Suprapubic skin (tissue), 4 donors: ENCODE measurements at regions not wholly inside any gene's neighbourhood (a gene's known extent, or its start where the extent isn't known, plus 50 kb on each side); places are given as distances from the start of the nearest gene placed in this dataset.

Source experiments
- DNase-seq, 2 donors: peaks; one replicate each; pipeline ENCODE4 v3.0.0-alpha.2; 2019; ENCODE audit warnings: low spot score in 2 of 2
- H3K27ac ChIP-seq: fragments of 200-600 bp; sonication (generic); one replicate; pipeline ENCODE4 v1.5.1; 2019
- H3K27me3 ChIP-seq: fragments of 200-600 bp; sonication (generic); one replicate; pipeline ENCODE4 v1.5.1; 2019
- H3K36me3 ChIP-seq: fragments of 200-600 bp; sonication (generic); one replicate; pipeline ENCODE4 v1.5.1; 2019
- H3K4me1 ChIP-seq: fragments of 200-600 bp; sonication (generic); one replicate; pipeline ENCODE4 v1.5.1; 2019
- H3K4me3 ChIP-seq: fragments of 200-600 bp; sonication (generic); one replicate; pipeline ENCODE4 v1.5.1; 2019; ENCODE audit warnings: mild to moderate bottlenecking
- H3K9me3 ChIP-seq: fragments of 200-600 bp; sonication (generic); one replicate; pipeline ENCODE4 v1.5.1; 2019
- CTCF ChIP-seq, 2 donors: fragments of 200-600 bp in 1 of 2; fragments of 450-650 bp in 1 of 2; sonication (generic) in 1 of 2; IDR thresholded peaks; one replicate each; pipeline ENCODE4 v1.5.1; 2016 to 2019; ENCODE audit warnings: antibody characterized with exemption in 2 of 2, mild to moderate bottlenecking in 1 of 2, moderate library complexity in 1 of 2
- EP300 ChIP-seq: sonication (generic); formaldehyde crosslinking; IDR thresholded peaks from one replicate; pipeline ENCODE4 v1.6.1; 2017; ENCODE audit warnings: antibody characterized with exemption
- POLR2A ChIP-seq, 2 donors: fragments of 450-650 bp; IDR thresholded peaks; one replicate each; pipeline ENCODE4 v1.6.1; 2017; ENCODE audit warnings: antibody characterized with exemption in 2 of 2, mild to moderate bottlenecking in 2 of 2, moderate library complexity in 2 of 2
- POLR2AphosphoS5 ChIP-seq, 3 donors: sonication (generic); formaldehyde crosslinking; IDR thresholded peaks; one replicate each; pipeline ENCODE4 v1.6.1; 2017; ENCODE audit warnings: antibody characterized with exemption in 3 of 3
- WGBS: methylation state at CpG from one replicate; pipeline ENCODE4 v1.1.5; 2018; 5-methylcytosine and 5-hydroxymethylcytosine counted together

DNA sequence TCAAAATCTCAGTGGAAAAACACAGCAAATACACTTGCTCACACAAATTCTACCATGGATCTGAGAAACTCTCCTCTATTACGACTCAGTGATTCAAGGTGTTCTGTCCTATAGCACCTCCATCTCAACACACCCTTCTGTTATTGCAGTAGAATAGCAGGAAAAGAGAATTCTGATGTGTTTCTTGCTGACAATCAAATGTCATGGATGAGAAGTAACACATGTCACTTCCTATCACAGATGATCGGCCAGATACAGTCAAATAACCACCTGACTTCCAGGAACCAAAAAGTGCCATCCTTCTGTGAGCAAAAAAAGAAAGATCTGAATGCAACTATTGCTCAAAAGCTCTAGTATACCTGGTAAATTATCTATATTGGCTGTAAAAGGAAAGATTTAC lies 734.2 kb upstream of the GBE1 start:
- TF ChIP-seq POLR2AphosphoS5 (IDR thresholded peaks at IDR 0.05) = no peak
- no peak for TF ChIP-seq CTCF (IDR thresholded peaks at IDR 0.05)
- no peak for TF ChIP-seq POLR2A (IDR thresholded peaks at IDR 0.05)
- no peak for TF ChIP-seq EP300
- Histone ChIP-seq H3K4me1 (no peaks in the 10 kb centered on the region), H3K27ac (no peak overlapping the region), H3K9me3 (no peaks in the 10 kb centered on the region), H3K27me3 (no peaks in the 10 kb centered on the region), H3K36me3 (no peaks in the 10 kb centered on the region), H3K4me3 (no peak overlapping the region)
- 87% methylated on average over 2 of the region's 2 CpGs for WGBS
- DNase-seq = no peak

DNA sequence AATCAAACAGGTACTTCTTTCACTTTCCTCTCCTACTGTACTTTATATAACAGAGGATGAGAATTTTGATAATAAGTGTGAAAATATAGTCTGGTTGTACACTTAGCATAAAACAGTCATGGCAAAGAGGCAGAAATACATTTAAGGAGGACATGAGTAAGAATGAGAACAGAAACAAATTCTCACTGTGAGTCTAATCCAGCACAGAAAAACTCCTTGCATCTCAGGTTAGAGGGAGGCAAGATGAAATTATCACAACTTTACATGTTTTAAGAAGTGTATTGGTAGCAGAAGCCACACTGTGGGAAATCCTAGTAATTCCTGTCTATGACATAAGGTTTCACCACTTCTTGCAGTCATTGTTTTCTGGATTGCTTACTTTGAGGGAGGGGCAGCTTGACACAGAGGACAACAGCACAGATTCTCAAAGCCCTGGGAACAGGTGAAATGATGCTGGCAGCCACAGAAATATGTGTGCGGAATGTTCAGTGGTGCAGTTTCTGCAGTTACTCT lies 733.6 kb upstream of the GBE1 start:
- H3K9me3 ChIP-seq = no peaks in the 10 kb centered on the region
- no peaks in the 10 kb centered on the region for H3K4me1 ChIP-seq
- H3K4me3 ChIP-seq = no peak overlapping the region
- no peak for DNase-seq
- no peaks in the 10 kb centered on the region for H3K27me3 ChIP-seq
- H3K36me3 ChIP-seq = no peaks in the 10 kb centered on the region
- WGBS = 100% methylated on average over 1 of the region's 1 CpG
- no peak for TF ChIP-seq POLR2AphosphoS5 (IDR thresholded peaks at IDR 0.05)
- no peak for TF ChIP-seq EP300
- no peak for TF ChIP-seq POLR2A (IDR thresholded peaks at IDR 0.05)
- TF ChIP-seq CTCF (IDR thresholded peaks at IDR 0.05) = no peak
- H3K27ac ChIP-seq = no peak overlapping the region

DNA sequence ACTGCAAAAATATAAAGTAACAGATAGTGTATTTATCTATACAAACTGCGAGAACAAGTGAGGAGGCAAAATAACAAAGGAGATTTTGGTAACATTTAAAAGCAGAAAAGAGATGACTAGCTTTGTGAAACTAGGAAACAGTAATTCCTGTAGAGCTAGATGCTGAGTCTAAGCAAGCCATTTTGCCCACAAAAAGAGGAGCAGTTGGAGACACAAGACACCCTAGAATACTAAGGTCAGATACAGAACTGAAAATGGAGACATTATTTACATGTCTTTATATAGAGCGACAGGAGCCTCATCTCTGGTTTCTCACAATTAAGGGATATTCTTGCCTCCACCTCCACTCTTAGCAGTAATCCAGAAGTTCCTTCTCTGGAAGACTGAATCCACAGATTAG lies 732.4 kb upstream of the GBE1 start:
- WGBS = 89% methylated on average over 2 of the region's 2 CpGs
- no peak overlapping the region for H3K4me3 ChIP-seq
- no peak for DNase-seq
- no peak for TF ChIP-seq CTCF (IDR thresholded peaks at IDR 0.05)
- no peak for TF ChIP-seq POLR2AphosphoS5 (IDR thresholded peaks at IDR 0.05)
- TF ChIP-seq POLR2A (IDR thresholded peaks at IDR 0.05) = no peak
- TF ChIP-seq EP300 = no peak
- no peaks in the 10 kb centered on the region for H3K27me3 ChIP-seq
- no peaks in the 10 kb centered on the region for H3K4me1 ChIP-seq
- H3K36me3 ChIP-seq = no peaks in the 10 kb centered on the region
- no peak overlapping the region for H3K27ac ChIP-seq
- no peaks in the 10 kb centered on the region for H3K9me3 ChIP-seq

DNA sequence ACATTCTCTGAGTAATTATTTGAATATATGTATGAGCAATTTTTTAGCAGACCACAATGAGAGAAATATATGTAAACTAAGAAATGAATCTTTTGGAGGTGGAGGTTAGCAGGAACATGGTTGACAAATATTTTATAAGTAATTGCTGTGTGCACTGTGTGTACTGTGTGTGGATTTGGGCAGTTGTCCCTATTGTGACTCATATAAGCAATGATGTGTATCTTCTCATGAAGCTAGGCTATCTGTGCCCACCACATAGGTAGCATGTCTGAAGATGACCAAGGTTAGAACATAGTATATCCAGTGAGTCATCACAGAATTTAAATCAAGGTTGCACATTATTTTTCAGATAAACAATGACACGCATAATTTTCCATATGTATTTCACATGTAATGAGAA lies 713.9 kb upstream of the GBE1 start:
- 89% methylated on average over 1 of the region's 1 CpG for WGBS
- no peak for DNase-seq
- Histone ChIP-seq H3K4me3 (no peak overlapping the region), H3K27ac (no peak overlapping the region), H3K4me1 (no peaks in the 10 kb centered on the region), H3K36me3 (no peaks in the 10 kb centered on the region), H3K27me3 (no peaks in the 10 kb centered on the region), H3K9me3 (no peaks in the 10 kb centered on the region)
- no peak for TF ChIP-seq EP300
- TF ChIP-seq CTCF (IDR thresholded peaks at IDR 0.05) = no peak
- TF ChIP-seq POLR2A (IDR thresholded peaks at IDR 0.05) = no peak
- no peak for TF ChIP-seq POLR2AphosphoS5 (IDR thresholded peaks at IDR 0.05)

GRCh38 chr3:82474711-82475110 lies 713.3 kb upstream of the GBE1 start:
- Histone ChIP-seq H3K4me3 (no peak overlapping the region), H3K27ac (no peak overlapping the region)
- no peak for TF ChIP-seq POLR2AphosphoS5 (IDR thresholded peaks at IDR 0.05)

DNA sequence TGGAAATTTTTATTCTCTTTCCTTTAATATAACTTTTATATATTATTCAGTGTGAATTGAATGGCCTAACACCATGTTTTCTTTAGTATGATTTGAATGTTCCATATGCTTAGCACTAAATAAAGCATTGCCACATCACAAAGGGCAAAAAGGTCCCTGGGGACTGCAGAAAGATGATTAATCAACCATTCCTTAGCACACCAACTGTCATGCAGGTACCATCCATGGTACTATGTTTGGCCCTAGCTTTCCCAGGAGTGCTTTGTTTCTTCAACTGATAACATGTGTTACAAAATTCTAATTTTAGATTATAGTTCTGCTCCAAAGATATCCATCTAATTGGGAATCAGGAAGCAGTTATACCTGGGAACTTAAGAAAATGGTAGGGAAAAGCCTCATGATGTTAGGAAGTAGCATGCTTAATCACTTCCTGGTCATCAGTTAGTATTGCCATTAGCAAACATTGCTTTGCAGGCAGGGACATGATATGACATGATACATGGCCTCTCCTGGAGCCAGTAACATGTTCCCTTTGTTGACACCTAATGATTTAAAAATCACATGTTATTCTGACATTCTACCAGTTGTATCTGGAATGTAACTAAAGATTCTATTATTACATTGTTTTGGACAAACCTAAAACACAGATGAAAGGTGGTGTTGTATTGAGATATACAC lies 712.6 kb upstream of the GBE1 start:
- no peak overlapping the region for H3K4me3 ChIP-seq
- TF ChIP-seq POLR2AphosphoS5 (IDR thresholded peaks at IDR 0.05) (no peak), POLR2A (IDR thresholded peaks at IDR 0.05) (no peak), EP300 (no peak), CTCF (IDR thresholded peaks at IDR 0.05) (no peak)

More at GRCh38 chr3:82474711-82475110, 713.3 kb upstream of the GBE1 start:
- DNase-seq = no peak
- no peaks in the 10 kb centered on the region for H3K27me3 ChIP-seq
- no peaks in the 10 kb centered on the region for H3K36me3 ChIP-seq
- no peaks in the 10 kb centered on the region for H3K4me1 ChIP-seq
- no peaks in the 10 kb centered on the region for H3K9me3 ChIP-seq

More for the DNA sequence above, 712.6 kb upstream of the GBE1 start:
- H3K4me1 ChIP-seq = no peaks in the 10 kb centered on the region
- H3K9me3 ChIP-seq = no peaks in the 10 kb centered on the region
- H3K27me3 ChIP-seq = no peaks in the 10 kb centered on the region
- H3K27ac ChIP-seq = no peak overlapping the region
- H3K36me3 ChIP-seq = no peaks in the 10 kb centered on the region
- no peak for DNase-seq
